Fibroblast of lung (primary cell): ENCODE measurements at regions not wholly inside any gene's neighbourhood (a gene's known extent, or its start where the extent isn't known, plus 50 kb on each side); places are given as distances from the start of the nearest gene placed in this dataset.

ENCODE experiments used
- DNase-seq, 2 donors: peaks; one replicate each; pipeline versions ENCODE4 v3.0.0 to v3.0.0-alpha.2; 2010; ENCODE audit warnings: low read depth in 2 of 2
- H2AFZ ChIP-seq: 2 replicates; pipeline ENCODE4 v1.5.1; 2012; ENCODE audit warnings: low read length, control low read depth, inconsistent platforms
- H3K27ac ChIP-seq: 2 replicates; pipeline ENCODE4 v1.5.1; 2011; ENCODE audit warnings: low read length, control low read depth; ENCODE audit not compliant: insufficient read depth
- H3K27me3 ChIP-seq: 2 replicates; pipeline ENCODE4 v1.5.1; 2011; ENCODE audit warnings: mild to moderate bottlenecking, low read length; ENCODE audit not compliant: control insufficient read depth, insufficient read depth
- H3K36me3 ChIP-seq: 2 replicates; pipeline ENCODE4 v1.5.1; 2011; ENCODE audit warnings: low read length; ENCODE audit not compliant: control insufficient read depth, insufficient read depth
- H3K4me1 ChIP-seq: 2 replicates; pipeline ENCODE4 v1.5.1; 2011; ENCODE audit warnings: low read length; ENCODE audit not compliant: control insufficient read depth, insufficient read depth; ENCODE audit errors: extremely low read depth
- H3K4me2 ChIP-seq: 2 replicates; pipeline ENCODE4 v1.5.1; 2011; ENCODE audit warnings: low read length, control low read depth; ENCODE audit not compliant: insufficient read depth; ENCODE audit errors: extremely low read depth
- H3K4me3 ChIP-seq, 4 experiments: fragments of 200-600 bp in 1 of 4; sonication (generic) in 1 of 4; replicated peaks in 1 of 4; 2 replicates each; pipeline ENCODE4 v1.5.1; 2011 to 2016; ENCODE audit warnings: low read length in 4 of 4, low read depth in 3 of 4, mild to moderate bottlenecking in 3 of 4, control low read depth in 2 of 4, inconsistent platforms in 1 of 4, mixed read lengths in 1 of 4; ENCODE audit not compliant: insufficient read depth in 1 of 4; ENCODE audit errors: control extremely low read depth in 1 of 4
- H3K79me2 ChIP-seq: 2 replicates; pipeline ENCODE4 v1.5.1; 2012; ENCODE audit warnings: mild to moderate bottlenecking, low read length, inconsistent platforms; ENCODE audit not compliant: control insufficient read depth, insufficient read depth
- H3K9ac ChIP-seq: 2 replicates; pipeline ENCODE4 v1.5.1; 2011; ENCODE audit warnings: mild to moderate bottlenecking, low read length, control low read depth; ENCODE audit not compliant: insufficient read depth
- H3K9me3 ChIP-seq: 2 replicates; pipeline ENCODE4 v1.5.1; 2012; ENCODE audit warnings: low read depth, low read length; ENCODE audit not compliant: control insufficient read depth, insufficient read depth
- H4K20me1 ChIP-seq: 2 replicates; pipeline ENCODE4 v1.5.1; 2011; ENCODE audit warnings: low read length; ENCODE audit not compliant: control insufficient read depth, insufficient read depth; ENCODE audit errors: extremely low read depth
- CTCF ChIP-seq, 2 donors: IDR thresholded peaks in 1 of 2; conservative IDR thresholded peaks in 1 of 2; 1 replicate in 1 of 2; 2 replicates in 1 of 2; pipeline ENCODE4 v1.5.1; 2011 to 2012; ENCODE audit warnings: low read length in 2 of 2, control low read depth in 1 of 2, inconsistent platforms in 1 of 2, low read depth in 1 of 2, mild to moderate bottlenecking in 1 of 2
- EZH2 ChIP-seq: IDR thresholded peaks from 2 replicates; pipeline ENCODE4 v1.5.1; 2012; ENCODE audit warnings: low read length, control low read depth, mild to moderate bottlenecking; ENCODE audit errors: missing control alignments

- Histone ChIP-seq H3K27ac (no peak overlapping the region), H4K20me1 (no peaks in the 10 kb centered on the region), H3K79me2 (no peaks in the 10 kb centered on the region), H3K9ac (no peak overlapping the region), H3K36me3 (no peaks in the 10 kb centered on the region), H3K4me3 (no peak overlapping the region), H3K4me2 (no peak overlapping the region), H3K4me1 (no peaks in the 10 kb centered on the region), H3K9me3 (no peaks in the 10 kb centered on the region), H2AFZ (no peak overlapping the region), H3K27me3 (no peaks in the 10 kb centered on the region)
- no peak for TF ChIP-seq EZH2
- no peak for TF ChIP-seq CTCF (conservative IDR thresholded peaks at IDR 0.05 in 1 of 2, IDR thresholded peaks at IDR 0.05 in 1 of 2; ENCODE audit: low read depth in 1 of 2, low read length in 2 of 2)
- no peak for DNase-seq
Observed at GRCh38 chr3:137687181-137687879, 76.8 kb upstream of the SOX14 start.

GRCh38 chr3:137692803-137693431, 71.2 kb upstream of the SOX14 start:
- Histone ChIP-seq H3K9me3 (no peaks in the 10 kb centered on the region), H2AFZ (no peak overlapping the region), H3K27ac (no peak overlapping the region), H3K79me2 (no peaks in the 10 kb centered on the region), H3K36me3 (no peaks in the 10 kb centered on the region), H3K4me3 (no peak overlapping the region), H4K20me1 (no peaks in the 10 kb centered on the region), H3K9ac (no peak overlapping the region), H3K4me1 (no peaks in the 10 kb centered on the region), H3K4me2 (no peak overlapping the region), H3K27me3 (no peaks in the 10 kb centered on the region)
- TF ChIP-seq CTCF (conservative IDR thresholded peaks at IDR 0.05 in 1 of 2, IDR thresholded peaks at IDR 0.05 in 1 of 2; ENCODE audit: low read depth in 1 of 2, low read length in 2 of 2) (no peak), EZH2 (no peak)
- no peak for DNase-seq

GRCh38 chr3:137693791-137694190, 70.3 kb upstream of the SOX14 start:
- Histone ChIP-seq H3K27ac (no peak overlapping the region), H3K9ac (no peak overlapping the region), H3K4me1 (no peaks in the 10 kb centered on the region), H3K79me2 (no peaks in the 10 kb centered on the region), H3K36me3 (no peaks in the 10 kb centered on the region), H3K9me3 (no peaks in the 10 kb centered on the region), H3K4me3 (no peak overlapping the region), H3K4me2 (no peak overlapping the region), H4K20me1 (no peaks in the 10 kb centered on the region), H2AFZ (no peak overlapping the region), H3K27me3 (no peaks in the 10 kb centered on the region)
- TF ChIP-seq EZH2 = no peak
- TF ChIP-seq CTCF (conservative IDR thresholded peaks at IDR 0.05 in 1 of 2, IDR thresholded peaks at IDR 0.05 in 1 of 2; ENCODE audit: low read depth in 1 of 2, low read length in 2 of 2) = no peak
- no peak for DNase-seq
